ENCODE measurements at regions not wholly inside any gene's neighbourhood (a gene's known extent, or its start where the extent isn't known, plus 50 kb on each side); places are given as distances from the start of the nearest gene placed in this dataset.

- no peak for DNase-seq
Observed at GRCh38 chr15:69628256-69629093, 175.9 kb downstream of the RPLP1 start.

DNA sequence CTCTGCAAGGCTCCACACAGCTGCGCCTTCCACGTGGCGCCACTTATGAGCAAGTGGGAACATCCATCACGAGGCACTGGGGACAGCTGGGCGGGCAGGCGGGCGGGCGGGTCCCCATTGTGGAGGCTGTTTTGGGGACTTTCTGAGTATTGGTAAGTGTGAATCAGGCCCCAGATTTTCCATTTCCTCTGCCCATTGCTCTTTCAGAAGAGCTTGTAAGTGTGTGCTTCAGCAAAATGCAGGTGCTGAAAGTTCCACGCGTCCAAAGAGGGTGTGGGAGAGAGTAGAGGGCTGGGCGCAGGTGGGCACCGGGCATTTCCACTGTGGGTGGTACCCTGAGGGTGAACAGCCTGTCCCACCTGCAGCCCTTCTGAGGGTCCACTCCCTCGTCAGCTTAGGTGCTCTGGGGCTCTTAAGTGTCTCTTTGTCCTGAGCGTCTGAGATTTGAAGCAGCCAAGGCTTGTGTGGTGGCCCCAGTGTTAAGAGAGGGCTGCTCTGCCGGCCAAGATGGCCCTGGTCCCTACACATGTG is 177.1 kb downstream of the RPLP1 start:
- DNase-seq = no peak

DNA sequence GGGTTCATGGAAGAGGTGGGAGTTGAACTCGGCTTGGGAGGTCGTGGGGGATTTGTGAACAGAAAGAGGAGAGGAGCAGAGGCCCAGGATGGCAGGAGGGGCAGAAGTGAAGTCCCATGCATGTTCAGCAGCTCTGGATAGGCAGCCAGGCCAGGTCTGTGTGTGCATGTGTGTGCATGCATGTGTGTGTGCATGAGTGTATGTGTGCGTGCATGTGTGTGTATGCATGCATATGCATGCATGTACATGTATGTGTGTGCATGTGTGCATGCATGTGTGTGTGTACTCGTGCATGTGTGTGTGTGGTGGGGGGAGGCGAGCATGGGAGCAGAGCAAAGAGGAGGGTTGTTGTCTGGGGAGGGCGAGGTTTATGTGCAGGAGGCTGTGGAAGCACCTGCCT is 178.4 kb downstream of the RPLP1 start:
- no peak for DNase-seq

DNA sequence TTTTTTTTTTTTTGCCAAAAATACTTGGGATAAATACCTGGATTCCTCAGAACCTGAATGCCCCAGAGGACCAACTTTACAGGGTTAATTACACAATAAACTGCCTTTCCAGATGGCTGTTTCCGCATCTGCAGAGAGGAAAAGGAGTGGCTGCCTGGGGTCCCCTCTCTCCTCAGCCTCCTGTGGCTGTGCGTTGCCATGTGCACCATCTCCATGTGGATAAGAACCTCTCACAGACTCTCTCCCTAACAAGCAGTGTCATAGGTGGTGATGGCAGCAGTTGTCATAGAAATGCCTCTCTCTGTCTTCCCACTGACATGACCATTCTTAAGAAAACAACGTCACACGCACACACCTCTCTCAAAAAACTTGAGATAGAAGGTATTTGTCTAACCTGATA is 179.4 kb downstream of the RPLP1 start:
- no peak for DNase-seq

DNA sequence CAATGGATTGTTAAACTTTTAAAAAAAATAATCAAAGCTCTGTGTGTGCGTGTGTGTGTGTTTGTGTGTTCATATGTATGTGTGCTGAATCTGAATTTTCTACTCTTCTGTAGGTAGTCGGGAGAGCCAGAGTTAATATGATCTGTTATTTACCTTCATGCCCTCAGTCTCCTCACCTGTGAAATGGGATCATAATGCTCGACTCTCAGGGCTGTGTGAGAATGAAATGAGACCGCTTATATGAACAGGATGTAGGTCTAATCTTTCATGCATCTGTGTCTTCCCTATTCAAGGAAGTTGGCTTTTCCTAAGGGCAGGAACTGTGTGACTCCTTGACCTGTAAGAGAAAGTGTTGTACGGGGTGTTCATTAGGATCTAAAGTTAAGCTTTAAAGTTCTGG is 182.2 kb downstream of the RPLP1 start:
- no peak for DNase-seq

DNA sequence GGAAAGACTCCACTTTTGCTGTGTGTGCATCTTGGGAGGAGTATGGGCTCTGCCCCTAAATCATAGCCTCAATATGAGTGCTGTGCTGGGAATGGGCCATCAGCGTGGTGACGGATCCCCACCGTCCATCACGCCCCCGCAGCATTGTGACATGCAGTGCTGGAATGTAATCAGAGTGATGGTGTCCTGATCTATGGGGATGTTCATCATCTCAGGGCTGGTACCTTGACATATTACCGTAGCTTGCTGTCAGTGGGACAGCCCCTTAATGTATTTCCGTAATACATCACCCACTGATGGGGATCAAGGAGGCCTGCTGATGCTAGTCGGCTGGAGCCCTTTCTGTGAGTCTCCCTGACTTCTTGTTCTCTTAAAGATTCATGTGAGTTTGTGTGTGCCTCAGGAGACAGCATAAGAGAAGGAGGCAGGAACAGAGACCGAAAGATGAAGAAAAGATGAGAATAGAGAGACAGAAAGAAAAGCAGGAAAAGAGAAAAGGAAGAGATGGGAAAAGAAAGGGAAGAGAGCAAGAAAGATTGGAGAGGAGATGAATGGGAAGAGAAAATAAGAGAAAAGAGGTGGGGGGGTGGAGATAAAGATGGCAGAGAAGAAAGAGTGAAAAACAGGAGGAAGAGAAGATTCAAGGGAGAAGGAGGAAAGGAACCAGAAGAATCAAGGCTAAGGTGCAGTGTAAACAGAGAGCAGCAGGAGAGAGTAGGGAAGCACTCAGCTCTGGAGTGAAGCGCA is 183.7 kb downstream of the RPLP1 start:
- no peak for DNase-seq

DNA sequence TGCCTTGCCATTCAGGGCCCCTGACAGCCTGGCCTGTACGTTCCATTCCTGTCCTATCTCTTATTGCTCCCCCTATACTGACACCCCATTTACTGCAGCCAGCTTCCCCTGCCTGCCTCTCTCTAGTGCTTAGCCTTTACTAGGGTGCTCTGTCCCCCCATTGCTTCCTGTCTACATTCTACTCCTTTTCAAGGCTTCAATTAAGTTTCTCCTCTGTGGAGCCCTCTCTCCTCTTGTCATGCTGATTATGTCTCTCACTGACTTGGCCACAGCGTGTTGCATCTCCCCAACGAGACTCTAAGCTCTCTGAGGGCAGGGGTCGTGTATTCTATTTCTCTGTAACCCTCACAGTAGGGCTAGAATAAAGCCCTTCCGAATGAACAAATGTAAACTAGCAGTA is 185.2 kb downstream of the RPLP1 start:
- DNase-seq = no peak

GRCh38 chr15:69643476-69643875 is 190.9 kb downstream of the RPLP1 start:
- no peak for DNase-seq

DNA sequence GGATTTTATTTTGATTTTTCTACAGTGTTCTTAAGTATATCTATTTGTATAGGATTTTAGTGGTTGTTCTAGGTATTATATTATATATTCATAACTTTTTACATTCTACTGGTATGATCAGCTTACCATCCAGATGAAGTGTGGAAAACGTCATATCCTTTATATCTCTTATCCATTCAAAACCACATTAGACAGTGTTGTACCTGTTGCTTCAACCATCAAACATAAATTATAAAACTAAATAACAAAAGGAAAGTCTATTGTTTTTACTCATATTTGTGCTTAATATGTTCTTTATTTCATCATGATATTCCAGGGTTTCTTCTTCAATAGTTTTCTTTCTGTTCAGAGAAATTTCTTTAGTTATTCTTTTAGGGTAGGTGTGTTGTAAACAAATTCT is 191.4 kb downstream of the RPLP1 start:
- DNase-seq = no peak

- no peak for DNase-seq
Observed at GRCh38 chr15:69644876-69645275, 192.3 kb downstream of the RPLP1 start.

DNA sequence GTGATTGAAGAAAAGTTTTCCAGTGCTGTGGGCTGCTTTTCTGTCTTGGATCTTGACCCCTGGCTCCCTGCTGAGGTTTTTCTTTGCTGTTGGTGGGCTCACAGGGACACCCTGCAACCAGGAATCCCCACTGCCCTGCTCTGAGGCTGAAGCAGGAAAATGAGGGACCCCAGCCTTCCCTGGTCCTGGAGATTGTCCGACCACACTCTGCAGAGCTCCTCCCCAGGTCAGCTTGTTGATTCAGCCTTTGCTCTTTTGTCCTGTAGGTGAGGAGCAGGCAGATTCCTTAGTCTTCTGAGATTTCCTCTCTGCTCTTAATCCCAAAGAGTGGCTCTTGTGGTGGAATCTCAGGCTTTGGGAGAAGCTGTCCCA is 194.5 kb downstream of the RPLP1 start:
- no peak for DNase-seq

DNA sequence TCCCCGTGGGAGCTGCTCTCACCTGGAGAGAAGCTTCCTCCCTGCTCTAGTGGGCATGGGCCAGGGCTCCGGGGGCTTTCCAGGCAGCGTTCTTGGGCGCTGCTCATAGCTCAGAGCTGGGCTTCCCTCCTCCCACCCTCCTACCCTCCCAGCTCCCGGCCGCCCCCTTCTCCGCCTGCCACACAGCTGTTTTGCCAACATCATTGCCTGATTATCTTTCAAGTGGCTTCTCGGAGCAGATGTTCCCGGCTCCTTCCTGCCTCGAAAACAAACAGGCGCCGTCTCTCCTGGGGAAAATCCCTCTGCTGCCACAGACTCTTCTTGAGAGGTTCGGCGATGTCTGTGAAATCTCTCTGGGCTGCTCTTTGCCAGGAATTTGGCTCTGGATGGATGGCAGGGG is 195.6 kb downstream of the RPLP1 start:
- no peak for DNase-seq

GRCh38 chr15:69648775-69649735 is 196.4 kb downstream of the RPLP1 start:
- no peak for DNase-seq

DNA sequence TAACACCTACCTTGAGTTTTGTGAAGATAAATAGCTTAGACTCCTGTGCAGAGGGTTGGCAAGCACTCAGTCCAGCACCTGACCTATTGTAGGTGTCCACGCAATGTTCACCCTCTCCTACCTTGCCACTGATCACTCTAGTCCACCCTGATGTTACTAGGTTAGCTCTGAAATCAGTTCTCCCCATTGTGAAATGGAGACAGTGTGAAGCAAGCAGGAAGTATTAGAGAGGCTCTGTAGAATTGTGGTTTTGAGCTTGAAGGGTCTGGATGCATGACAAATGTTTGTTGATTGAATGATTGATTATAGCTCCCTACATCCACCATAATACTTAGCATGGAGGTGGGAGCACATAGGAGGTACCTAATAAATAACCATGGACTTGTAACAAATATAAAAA is 199.7 kb downstream of the RPLP1 start:
- no peak for DNase-seq

- DNase-seq = no peak
Observed at GRCh38 chr15:69652751-69653305, 200.2 kb downstream of the RPLP1 start.

DNA sequence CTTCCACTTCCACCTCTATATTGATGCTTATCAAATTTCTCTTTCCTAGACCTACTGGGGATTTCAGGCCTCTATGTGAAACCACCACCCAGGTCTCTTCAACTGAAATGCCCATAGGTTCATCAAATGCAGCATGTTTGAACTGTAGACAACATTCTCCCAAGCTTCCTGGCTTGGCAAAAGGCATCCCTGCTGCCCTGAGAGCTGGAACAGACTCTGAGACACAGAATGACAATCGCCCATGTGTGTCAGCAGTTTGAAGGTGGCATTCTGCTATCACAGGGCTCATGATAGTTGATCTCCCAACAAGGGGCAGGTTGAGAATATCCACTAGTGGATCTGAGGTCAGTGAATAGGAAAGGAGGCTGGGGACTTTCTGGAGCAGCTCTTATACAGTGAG is 200.7 kb downstream of the RPLP1 start:
- no peak for DNase-seq

DNA sequence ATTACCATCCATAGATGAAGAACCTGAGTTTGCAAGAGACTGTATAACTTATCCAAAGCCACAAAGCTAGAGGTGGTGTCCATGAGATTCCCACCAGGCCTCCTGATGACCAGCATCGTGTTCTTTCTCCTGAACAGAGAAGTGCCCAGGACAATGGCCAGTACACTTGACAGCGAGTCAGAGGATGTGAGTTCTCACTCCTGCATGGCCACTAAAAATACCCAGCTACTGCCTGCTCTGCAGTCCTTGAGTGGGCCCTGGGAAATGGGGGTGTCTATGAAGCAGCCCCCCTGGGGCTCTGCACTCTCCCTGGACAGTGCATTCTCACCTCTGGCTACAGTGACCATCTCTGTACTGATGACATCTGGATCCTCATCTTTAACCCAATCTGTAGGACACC is 201.2 kb downstream of the RPLP1 start:
- no peak for DNase-seq

- DNase-seq = no peak
Observed at GRCh38 chr15:69656271-69657030, 203.8 kb downstream of the RPLP1 start.

DNA sequence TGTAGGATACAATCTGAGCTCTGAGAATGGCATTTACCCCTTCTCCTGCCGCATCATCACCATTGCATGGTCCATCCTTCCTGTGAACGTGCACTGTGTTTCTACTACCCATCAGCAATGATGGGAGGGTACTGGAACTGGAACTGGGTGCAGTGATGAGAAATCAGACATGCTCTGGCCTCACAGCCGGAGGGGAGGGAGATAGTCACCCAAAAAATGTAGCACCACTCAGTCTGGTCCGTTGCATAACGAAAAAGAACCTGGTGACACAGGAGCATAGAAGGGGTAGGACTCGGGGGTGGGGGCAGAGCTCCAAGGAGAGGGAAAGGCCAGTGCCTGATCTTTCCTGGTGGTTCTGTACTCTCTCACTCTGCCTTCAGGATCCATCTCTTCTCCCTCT is 205.0 kb downstream of the RPLP1 start:
- no peak for DNase-seq

DNA sequence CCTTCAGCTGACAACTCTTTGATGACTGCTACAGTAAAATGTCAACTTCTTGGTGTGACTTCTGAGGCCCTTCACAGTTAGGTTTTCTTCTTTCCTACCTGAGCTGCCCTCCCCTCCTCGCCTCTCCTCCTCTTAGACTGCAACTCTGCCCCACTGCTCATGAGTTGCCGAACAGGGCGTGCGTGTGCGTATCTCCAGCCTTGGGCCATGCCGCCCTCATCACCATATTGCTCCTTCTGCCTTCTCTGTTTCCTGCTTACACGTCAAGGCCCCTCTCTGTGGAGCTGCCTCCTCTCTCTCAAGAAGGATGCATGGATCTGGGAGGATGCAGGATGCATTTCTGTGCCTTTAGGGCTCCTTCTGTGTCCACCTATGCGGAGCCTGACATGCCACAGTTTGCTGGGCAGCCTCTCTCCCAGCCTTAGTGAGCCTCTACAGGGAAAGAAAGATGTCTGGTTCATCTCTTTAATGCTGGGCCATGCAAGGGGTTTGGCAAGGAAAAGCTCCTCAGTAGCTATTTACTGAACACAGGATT is 205.9 kb downstream of the RPLP1 start:
- no peak for DNase-seq

DNA sequence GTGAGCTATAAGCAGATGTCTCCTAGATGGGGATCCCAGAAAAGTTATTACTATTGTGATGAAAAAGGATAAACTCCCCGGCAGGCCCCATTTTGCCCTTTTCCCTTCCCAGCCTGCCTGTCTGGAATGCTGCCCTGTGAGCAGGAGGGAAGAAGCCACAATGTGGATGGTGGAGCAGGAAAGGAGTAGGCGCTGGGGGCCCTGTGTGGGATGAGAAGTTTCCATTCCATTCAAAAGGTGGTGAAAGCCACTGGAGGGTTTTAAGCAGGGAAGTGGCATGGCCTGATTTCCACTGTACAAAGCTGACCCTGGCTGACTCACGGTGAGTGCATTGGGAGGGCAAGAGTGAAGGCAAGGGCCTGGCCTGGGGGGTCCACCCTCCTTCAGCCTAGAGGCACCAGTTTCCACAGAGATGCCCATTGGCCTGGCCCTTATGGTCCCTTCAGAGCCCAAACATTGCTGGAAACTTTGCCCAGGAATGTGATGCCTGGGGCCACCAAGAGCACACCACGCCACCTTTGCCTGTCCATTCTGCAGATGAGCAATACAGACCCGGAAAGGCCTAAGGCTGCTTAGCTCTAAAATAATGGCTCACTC is 206.9 kb downstream of the RPLP1 start:
- DNase-seq = no peak

All from NCI-H2081 treated with DMSO at 0.1 percent for 48 hours (cell line).